KMS-11 (cell line): ENCODE measurements at regions not wholly inside any gene's neighbourhood (a gene's known extent, or its start where the extent isn't known, plus 50 kb on each side); places are given as distances from the start of the nearest gene placed in this dataset.

Experiments
- H2AFZ ChIP-seq: fragments of 200-600 bp; sonication (generic); 2 replicates; pipeline ENCODE4 v1.6.1; 2016; ENCODE audit warnings: antibody characterized with exemption, mixed run types, low read depth
- H3K27ac ChIP-seq: fragments of 200-600 bp; sonication (generic); 2 replicates; pipeline ENCODE4 v1.6.1; 2016; ENCODE audit warnings: mild to moderate bottlenecking, mixed run types
- H3K27me3 ChIP-seq: fragments of 200-600 bp; sonication (generic); 2 replicates; pipeline ENCODE4 v1.6.1; 2017; ENCODE audit warnings: mild to moderate bottlenecking, low read depth, mixed run types, moderate library complexity; ENCODE audit not compliant: insufficient read depth
- H3K36me3 ChIP-seq: fragments of 200-600 bp; sonication (generic); 2 replicates; pipeline ENCODE4 v1.6.1; 2017; ENCODE audit warnings: mild to moderate bottlenecking, mixed run types; ENCODE audit not compliant: insufficient read depth
- H3K4me1 ChIP-seq: fragments of 200-600 bp; sonication (generic); 2 replicates; pipeline ENCODE4 v1.6.1; 2016; ENCODE audit warnings: mild to moderate bottlenecking, low read depth, mixed run types; ENCODE audit not compliant: poor library complexity, severe bottlenecking
- H3K4me2 ChIP-seq: fragments of 200-600 bp; sonication (generic); 2 replicates; pipeline ENCODE4 v1.7.0; 2016; ENCODE audit warnings: mild to moderate bottlenecking, mixed run types
- H3K4me3 ChIP-seq: fragments of 200-600 bp; sonication (generic); IDR thresholded peaks from 2 replicates; pipeline ENCODE4 v1.6.1; 2017; ENCODE audit warnings: low read depth, low read length, mixed read lengths; ENCODE audit not compliant: insufficient read depth
- H3K79me2 ChIP-seq: fragments of 200-600 bp; sonication (generic); 2 replicates; pipeline ENCODE4 v1.6.1; 2016; ENCODE audit warnings: low read depth, mixed run types; ENCODE audit not compliant: insufficient read depth
- H3K9ac ChIP-seq: fragments of 200-600 bp; sonication (generic); 2 replicates; pipeline ENCODE4 v1.6.1; 2016; ENCODE audit warnings: mild to moderate bottlenecking, mixed run types
- H4K20me1 ChIP-seq: fragments of 200-600 bp; sonication (generic); 2 replicates; pipeline ENCODE4 v1.6.1; 2016; ENCODE audit warnings: mild to moderate bottlenecking, mixed run types; ENCODE audit not compliant: insufficient read depth
- CTCF ChIP-seq: fragments of 200-600 bp; sonication (generic); conservative IDR thresholded peaks from 2 replicates; pipeline ENCODE4 v1.6.1; 2017; ENCODE audit warnings: low read depth, mild to moderate bottlenecking, antibody characterized with exemption, low read length, moderate library complexity, mixed read lengths

- peaks cover 8% of the 10 kb centered on the region for H3K4me1 ChIP-seq
- no peak overlapping the region for H3K27ac ChIP-seq
- H3K36me3 ChIP-seq, result no peaks in the 10 kb centered on the region
- no peak overlapping the region for H2AFZ ChIP-seq
- no peaks in the 10 kb centered on the region for H4K20me1 ChIP-seq
- H3K4me3 ChIP-seq, result no peak overlapping the region
- H3K79me2 ChIP-seq, result no peaks in the 10 kb centered on the region
- no peaks in the 10 kb centered on the region for H3K27me3 ChIP-seq
- H3K4me2 ChIP-seq, result no peak overlapping the region
- no peak for TF ChIP-seq CTCF
- no peak overlapping the region for H3K9ac ChIP-seq
These were observed 250.4 kb upstream of the TMEM161B start for GRCh38 chr5:88519066-88519465.

GRCh38 chr5:88518131-88519016 is 249.7 kb upstream of the TMEM161B start:
- H3K27me3 ChIP-seq, result no peaks in the 10 kb centered on the region
- H2AFZ ChIP-seq, result no peak overlapping the region
- no peak overlapping the region for H3K4me2 ChIP-seq
- no peaks in the 10 kb centered on the region for H3K79me2 ChIP-seq
- H3K36me3 ChIP-seq, result no peaks in the 10 kb centered on the region
- H4K20me1 ChIP-seq, result no peaks in the 10 kb centered on the region
- peaks cover 8% of the 10 kb centered on the region for H3K4me1 ChIP-seq
- no peak for TF ChIP-seq CTCF
- H3K4me3 ChIP-seq, result no peak overlapping the region
- no peak overlapping the region for H3K9ac ChIP-seq
- no peak overlapping the region for H3K27ac ChIP-seq

- Histone ChIP-seq H3K9ac (no peak overlapping the region), H3K27me3 (no peaks in the 10 kb centered on the region), H3K4me1 (peaks cover 8% of the 10 kb centered on the region), H3K79me2 (no peaks in the 10 kb centered on the region), H2AFZ (no peak overlapping the region), H4K20me1 (no peaks in the 10 kb centered on the region), H3K4me2 (no peak overlapping the region), H3K27ac (no peak overlapping the region), H3K4me3 (no peak overlapping the region), H3K36me3 (no peaks in the 10 kb centered on the region)
- TF ChIP-seq CTCF, result no peak
These were observed 247.5 kb upstream of the TMEM161B start for GRCh38 chr5:88515881-88516819.

GRCh38 chr5:88515068-88515467 is 246.4 kb upstream of the TMEM161B start:
- H4K20me1 ChIP-seq, result no peaks in the 10 kb centered on the region
- H3K4me2 ChIP-seq, result no peak overlapping the region

More at GRCh38 chr5:88515068-88515467, 246.4 kb upstream of the TMEM161B start:
- Histone ChIP-seq H3K79me2 (no peaks in the 10 kb centered on the region), H2AFZ (no peak overlapping the region), H3K4me1 (peaks cover 8% of the 10 kb centered on the region), H3K36me3 (no peaks in the 10 kb centered on the region), H3K27me3 (no peaks in the 10 kb centered on the region), H3K4me3 (no peak overlapping the region), H3K9ac (no peak overlapping the region), H3K27ac (no peak overlapping the region)
- TF ChIP-seq CTCF, result no peak
